Mammary epithelial cell (primary cell): ENCODE measurements at regions not wholly inside any gene's neighbourhood (a gene's known extent, or its start where the extent isn't known, plus 50 kb on each side); places are given as distances from the start of the nearest gene placed in this dataset.

Experiments used
- CTCF ChIP-seq, 2 donors: IDR thresholded peaks in 1 of 2; conservative IDR thresholded peaks in 1 of 2; 2 replicates each; pipeline ENCODE4 v1.5.1; 2011 to 2012; ENCODE audit warnings: inconsistent platforms in 2 of 2, low read length in 2 of 2, mild to moderate bottlenecking in 2 of 2, control low read depth in 1 of 2, low read depth in 1 of 2; ENCODE audit not compliant: insufficient read depth in 1 of 2; ENCODE audit errors: extremely low read depth in 1 of 2
- EZH2 ChIP-seq: IDR thresholded peaks from 2 replicates; pipeline ENCODE4 v1.6.1; 2012; ENCODE audit warnings: low read length, inconsistent platforms, borderline replicate concordance

GRCh38 chr6:74889635-74890034 is 316.2 kb downstream of the COL12A1 start:
- TF ChIP-seq EZH2 (no peak), CTCF (conservative IDR thresholded peaks at IDR 0.05 in 1 of 2, IDR thresholded peaks at IDR 0.05 in 1 of 2; ENCODE audit: extremely low read depth in 1 of 2, insufficient read depth in 1 of 2, low read depth in 1 of 2, low read length in 2 of 2) (peak in 1 of 2 donors; percentile 28)
